Activated naive CD8-positive, alpha-beta T cell treated with anti-CD3 and anti-CD28 coated beads for 36 hours (primary cell): ENCODE measurements at regions not wholly inside any gene's neighbourhood (a gene's known extent, or its start where the extent isn't known, plus 50 kb on each side); places are given as distances from the start of the nearest gene placed in this dataset.
"Not testable (repeated sequence)": the region's sequence is repeated elsewhere in the genome, so short reads cannot be mapped to it uniquely, and the experiment has no call there.

Experiments
- DNase-seq: peaks from one replicate; pipeline ENCODE4 v3.0.0; 2021
- H3K27ac Mint-ChIP-seq: one replicate; pipeline ENCODE4 v1.8.0; 2022; ENCODE audit warnings: mild to moderate bottlenecking, moderate library complexity, mixed read lengths
- H3K27me3 Mint-ChIP-seq: one replicate; pipeline ENCODE4 v1.8.0; 2022; ENCODE audit warnings: mild to moderate bottlenecking, mixed read lengths
- H3K36me3 Mint-ChIP-seq: one replicate; pipeline ENCODE4 v1.8.0; 2021; ENCODE audit warnings: mild to moderate bottlenecking, mixed read lengths
- H3K4me1 Mint-ChIP-seq: one replicate; pipeline ENCODE4 v1.8.0; 2021; ENCODE audit warnings: mixed read lengths
- H3K4me3 Mint-ChIP-seq: one replicate; pipeline ENCODE4 v1.8.0; 2022; ENCODE audit warnings: mild to moderate bottlenecking, moderate library complexity, mixed read lengths
- H3K9me3 Mint-ChIP-seq: one replicate; pipeline ENCODE4 v1.8.0; 2022; ENCODE audit warnings: mixed read lengths

- not testable (repeated sequence) for H3K4me3 Mint-ChIP-seq, DNase-seq, H3K36me3 Mint-ChIP-seq, H3K4me1 Mint-ChIP-seq, H3K27me3 Mint-ChIP-seq, H3K27ac Mint-ChIP-seq, H3K9me3 Mint-ChIP-seq
Observed at GRCh38 chr12:54799966-54800365, 54.4 kb upstream of the MUCL1 start.

- no peaks in the 10 kb centered on the region for H3K27me3 Mint-ChIP-seq
Observed at GRCh38 chr12:54798651-54799050, 55.7 kb upstream of the MUCL1 start.

GRCh38 chr12:54796991-54797390, 57.3 kb upstream of the MUCL1 start:
- no peaks in the 10 kb centered on the region for H3K36me3 Mint-ChIP-seq
- no peaks in the 10 kb centered on the region for H3K27me3 Mint-ChIP-seq
- H3K4me3 Mint-ChIP-seq, result no peak overlapping the region
- H3K9me3 Mint-ChIP-seq, result no peaks in the 10 kb centered on the region
- no peaks in the 10 kb centered on the region for H3K4me1 Mint-ChIP-seq
- H3K27ac Mint-ChIP-seq, result no peak overlapping the region
- no peak for DNase-seq

More at GRCh38 chr12:54798651-54799050, 55.7 kb upstream of the MUCL1 start:
- Mint-ChIP-seq H3K4me1 (no peaks in the 10 kb centered on the region), H3K9me3 (no peaks in the 10 kb centered on the region), H3K36me3 (no peaks in the 10 kb centered on the region), H3K27ac (no peak overlapping the region), H3K4me3 (no peak overlapping the region)
- DNase-seq, result no peak

GRCh38 chr12:54795644-54796043, 58.7 kb upstream of the MUCL1 start:
- Mint-ChIP-seq H3K36me3 (no peaks in the 10 kb centered on the region), H3K27ac (no peak overlapping the region)

GRCh38 chr12:54786081-54786480, 68.2 kb upstream of the MUCL1 start:
- no peak overlapping the region for H3K4me3 Mint-ChIP-seq
- no peak for DNase-seq
- H3K4me1 Mint-ChIP-seq, result no peaks in the 10 kb centered on the region

More at GRCh38 chr12:54795644-54796043, 58.7 kb upstream of the MUCL1 start:
- Mint-ChIP-seq H3K9me3 (no peaks in the 10 kb centered on the region), H3K4me1 (no peaks in the 10 kb centered on the region), H3K27me3 (no peaks in the 10 kb centered on the region), H3K4me3 (no peak overlapping the region)
- no peak for DNase-seq

GRCh38 chr12:54784115-54784514, 70.2 kb upstream of the MUCL1 start:
- H3K36me3 Mint-ChIP-seq, result peaks cover 2% of the 10 kb centered on the region
- H3K4me3 Mint-ChIP-seq, result no peak overlapping the region
- H3K27ac Mint-ChIP-seq, result no peak overlapping the region
- H3K9me3 Mint-ChIP-seq, result peaks cover 31% of the 10 kb centered on the region
- peaks cover 3% of the 10 kb centered on the region for H3K27me3 Mint-ChIP-seq
- DNase-seq, result no peak
- peaks cover 2% of the 10 kb centered on the region for H3K4me1 Mint-ChIP-seq

More at GRCh38 chr12:54786081-54786480, 68.2 kb upstream of the MUCL1 start:
- H3K9me3 Mint-ChIP-seq, result peaks cover 29% of the 10 kb centered on the region
- peaks cover 2% of the 10 kb centered on the region for H3K36me3 Mint-ChIP-seq
- peaks cover 3% of the 10 kb centered on the region for H3K27me3 Mint-ChIP-seq
- H3K27ac Mint-ChIP-seq, result no peak overlapping the region

- not testable (repeated sequence) for H3K27ac Mint-ChIP-seq, DNase-seq, H3K36me3 Mint-ChIP-seq, H3K27me3 Mint-ChIP-seq, H3K4me3 Mint-ChIP-seq
- peaks cover 19% of the 10 kb centered on the region for H3K9me3 Mint-ChIP-seq
- peaks cover 21% of the 10 kb centered on the region for H3K4me1 Mint-ChIP-seq
Observed at GRCh38 chr12:54777031-54777430, 77.3 kb upstream of the MUCL1 start.

GRCh38 chr12:54773593-54773992, 80.7 kb upstream of the MUCL1 start:
- Mint-ChIP-seq H3K4me3 (no peak overlapping the region), H3K36me3 (peaks cover 6% of the 10 kb centered on the region), H3K9me3 (peaks cover 12% of the 10 kb centered on the region), H3K27me3 (peaks cover 3% of the 10 kb centered on the region), H3K27ac (no peak overlapping the region), H3K4me1 (peaks cover 18% of the 10 kb centered on the region)
- no peak for DNase-seq

GRCh38 chr12:54765652-54766051, 88.7 kb upstream of the MUCL1 start:
- H3K4me1 Mint-ChIP-seq, result peaks cover 7% of the 10 kb centered on the region
- no peak overlapping the region for H3K27ac Mint-ChIP-seq
- no peaks in the 10 kb centered on the region for H3K36me3 Mint-ChIP-seq
- no peaks in the 10 kb centered on the region for H3K27me3 Mint-ChIP-seq
- H3K4me3 Mint-ChIP-seq, result no peak overlapping the region
- no peak for DNase-seq
- no peaks in the 10 kb centered on the region for H3K9me3 Mint-ChIP-seq

- Mint-ChIP-seq H3K27ac (no peak overlapping the region), H3K4me1 (peaks cover 13% of the 10 kb centered on the region), H3K9me3 (peaks cover 11% of the 10 kb centered on the region), H3K4me3 (no peak overlapping the region), H3K27me3 (no peaks in the 10 kb centered on the region), H3K36me3 (peaks cover 2% of the 10 kb centered on the region)
- DNase-seq, result no peak
Observed at GRCh38 chr12:54762390-54762789, 91.9 kb upstream of the MUCL1 start.

GRCh38 chr12:54759751-54760150, 94.6 kb upstream of the MUCL1 start:
- Mint-ChIP-seq H3K9me3 (peaks cover 11% of the 10 kb centered on the region), H3K36me3 (peaks cover 2% of the 10 kb centered on the region), H3K27me3 (no peaks in the 10 kb centered on the region), H3K4me1 (peaks cover 9% of the 10 kb centered on the region), H3K27ac (no peak overlapping the region), H3K4me3 (no peak overlapping the region)
- no peak for DNase-seq

- peaks cover 21% of the 10 kb centered on the region for H3K4me1 Mint-ChIP-seq
- no peak overlapping the region for H3K27ac Mint-ChIP-seq
- DNase-seq, result no peak
- H3K36me3 Mint-ChIP-seq, result no peaks in the 10 kb centered on the region
- H3K4me3 Mint-ChIP-seq, result no peak overlapping the region
- H3K27me3 Mint-ChIP-seq, result no peaks in the 10 kb centered on the region
- no peaks in the 10 kb centered on the region for H3K9me3 Mint-ChIP-seq
Observed at GRCh38 chr12:54751493-54751892, 102.8 kb upstream of the MUCL1 start.

- Mint-ChIP-seq H3K4me3 (peak overlapping the region; percentile 60), H3K9me3 (no peaks in the 10 kb centered on the region), H3K27me3 (no peaks in the 10 kb centered on the region), H3K27ac (peak overlapping the region; percentile 17), H3K4me1 (peaks cover 19% of the 10 kb centered on the region), H3K36me3 (no peaks in the 10 kb centered on the region)
- DNase-seq, result peak; percentile 20
Observed at GRCh38 chr12:54749191-54749818, 101.1 kb upstream of the DCD start.

GRCh38 chr12:54744590-54744989, 96.4 kb upstream of the DCD start:
- Mint-ChIP-seq H3K36me3 (peaks cover 14% of the 10 kb centered on the region), H3K27me3 (no peaks in the 10 kb centered on the region), H3K27ac (no peak overlapping the region), H3K4me1 (peaks cover 40% of the 10 kb centered on the region), H3K4me3 (no peak overlapping the region), H3K9me3 (peaks cover 10% of the 10 kb centered on the region)
- DNase-seq, result no peak

GRCh38 chr12:54740882-54741281, 92.7 kb upstream of the DCD start:
- Mint-ChIP-seq H3K4me3 (no peak overlapping the region), H3K9me3 (peaks cover 16% of the 10 kb centered on the region), H3K27me3 (no peaks in the 10 kb centered on the region), H3K27ac (peak overlapping the region; percentile 32), H3K4me1 (peaks cover 37% of the 10 kb centered on the region), H3K36me3 (peaks cover 18% of the 10 kb centered on the region)
- no peak for DNase-seq

GRCh38 chr12:54736549-54736948, 88.4 kb upstream of the DCD start:
- H3K27me3 Mint-ChIP-seq, result no peaks in the 10 kb centered on the region
- no peak overlapping the region for H3K4me3 Mint-ChIP-seq
- H3K36me3 Mint-ChIP-seq, result peaks cover 10% of the 10 kb centered on the region
- peaks cover 12% of the 10 kb centered on the region for H3K9me3 Mint-ChIP-seq
- peaks cover 22% of the 10 kb centered on the region for H3K4me1 Mint-ChIP-seq
- H3K27ac Mint-ChIP-seq, result peak overlapping the region; percentile 4
- no peak for DNase-seq
